IMR-90 (cell line): ENCODE measurements at regions not wholly inside any gene's neighbourhood (a gene's known extent, or its start where the extent isn't known, plus 50 kb on each side); places are given as distances from the start of the nearest gene placed in this dataset.

ENCODE experiments used
- ATAC-seq: fragments of 200-7000 bp; cut with Tn5 transposase; 2 replicates; pipeline ENCODE4 v1.9.1; 2020; ENCODE audit warnings: low read depth, mild to moderate bottlenecking, moderate library complexity
- BruUV-seq: library from RNA; stranded (reverse); fragments of 400-500 nt; replicated peaks from 2 replicates; lab custom pipeline; 2021; lab: Mats Ljungman, UMichigan
- CTCF ChIA-PET: fragments of 300-600 bp; formaldehyde crosslinking; extraction: SDS; loops from one replicate; lab custom pipeline; 2021; ENCODE audit warnings: antibody characterized with exemption; lab: Yijun Ruan, JAX
- POLR2A ChIA-PET: fragments of 300-600 bp; sonication (Branson Sonifier 250); formaldehyde crosslinking; loops from one replicate; lab custom pipeline; 2022; ENCODE audit warnings: antibody characterized with exemption; ENCODE audit not compliant: unreplicated experiment; lab: Charles Lee
- DNase-seq: peaks from one replicate; pipeline ENCODE4 v3.0.0; 2013
- H2AFZ ChIP-seq: replicated peaks from 2 replicates; pipeline ENCODE3; 2013; ENCODE audit warnings: low read length, mild to moderate bottlenecking; ENCODE audit not compliant: poor library complexity
- H2AK5ac ChIP-seq: 2 replicates; pipeline ENCODE4 v1.6.1; 2013; ENCODE audit warnings: low read depth, low read length, inconsistent platforms
- H2AK9ac ChIP-seq: replicated peaks from 2 replicates; pipeline ENCODE3; 2013; ENCODE audit warnings: mild to moderate bottlenecking, low read depth, low read length, moderate library complexity; ENCODE audit not compliant: poor library complexity
- H2BK120ac ChIP-seq: 2 replicates; pipeline ENCODE4 v1.6.1; 2013; ENCODE audit warnings: low read depth, low read length, inconsistent platforms
- H2BK15ac ChIP-seq: 3 replicates; pipeline ENCODE4 v1.6.1; 2013; ENCODE audit warnings: low read depth, low read length, inconsistent platforms
- H2BK20ac ChIP-seq: 2 replicates; pipeline ENCODE4 v1.6.1; 2013; ENCODE audit warnings: low read depth, mild to moderate bottlenecking, inconsistent platforms, low read length, moderate library complexity
- H2BK5ac ChIP-seq: 2 replicates; pipeline ENCODE4 v1.6.1; 2013; ENCODE audit warnings: mild to moderate bottlenecking, low read depth, low read length, inconsistent platforms; ENCODE audit not compliant: poor library complexity, severe bottlenecking
- H3K14ac ChIP-seq: replicated peaks from 2 replicates; pipeline ENCODE4 v1.6.1; 2013; ENCODE audit warnings: low read depth, low read length, inconsistent platforms
- H3K18ac ChIP-seq: 2 replicates; pipeline ENCODE4 v1.6.1; 2013; ENCODE audit warnings: low read depth, low read length, control low read depth
- H3K23ac ChIP-seq: 2 replicates; pipeline ENCODE4 v1.6.1; 2013; ENCODE audit warnings: low read depth, low read length, inconsistent platforms
- H3K27ac ChIP-seq: 2 replicates; pipeline ENCODE4 v1.5.1; 2013; ENCODE audit warnings: mild to moderate bottlenecking, control low read depth, low read length; ENCODE audit not compliant: insufficient read depth
- H3K27me3 ChIP-seq: 2 replicates; pipeline ENCODE4 v1.6.1; 2013; ENCODE audit warnings: low read length; ENCODE audit not compliant: control insufficient read depth, insufficient read depth
- H3K36me3 ChIP-seq: 2 replicates; pipeline ENCODE4 v1.6.1; 2013; ENCODE audit warnings: low read length, mixed read lengths; ENCODE audit not compliant: control insufficient read depth, insufficient read depth
- H3K4ac ChIP-seq: 2 replicates; pipeline ENCODE4 v1.6.1; 2013; ENCODE audit warnings: low read depth, low read length, inconsistent platforms
- H3K4me1 ChIP-seq: 2 replicates; pipeline ENCODE4 v1.6.1; 2013; ENCODE audit warnings: low read length, mixed read lengths; ENCODE audit not compliant: control insufficient read depth, insufficient read depth
- H3K4me2 ChIP-seq: 2 replicates; pipeline ENCODE4 v1.6.1; 2013; ENCODE audit warnings: low read depth, mild to moderate bottlenecking, control low read depth, low read length, moderate library complexity
- H3K4me3 ChIP-seq: 2 replicates; pipeline ENCODE4 v1.5.1; 2013; ENCODE audit warnings: low read depth, mild to moderate bottlenecking, control low read depth, low read length, moderate library complexity; ENCODE audit not compliant: insufficient read depth
- H3K56ac ChIP-seq: 2 replicates; pipeline ENCODE4 v1.6.1; 2013; ENCODE audit warnings: low read length, inconsistent platforms; ENCODE audit not compliant: insufficient read depth; ENCODE audit errors: extremely low read depth
- H3K79me1 ChIP-seq, 2 experiments: 2 replicates each; pipeline ENCODE4 v1.6.1; 2013; ENCODE audit warnings: low read length in 2 of 2, inconsistent platforms in 1 of 2, low read depth in 1 of 2
- H3K9ac ChIP-seq: 2 replicates; pipeline ENCODE4 v1.6.1; 2013; ENCODE audit warnings: low read depth, low read length, control low read depth
- H3K9me1 ChIP-seq: 2 replicates; pipeline ENCODE4 v1.6.1; 2013; ENCODE audit warnings: low read length, inconsistent platforms; ENCODE audit not compliant: insufficient read depth
- H3K9me3 ChIP-seq: 2 replicates; pipeline ENCODE4 v1.6.1; 2013; ENCODE audit warnings: low read length; ENCODE audit not compliant: control insufficient read depth, insufficient read depth
- H4K20me1 ChIP-seq: 2 replicates; pipeline ENCODE4 v1.6.1; 2013; ENCODE audit warnings: low read length, inconsistent platforms; ENCODE audit not compliant: insufficient read depth
- H4K5ac ChIP-seq: 2 replicates; pipeline ENCODE4 v1.6.1; 2013; ENCODE audit warnings: mild to moderate bottlenecking, low read depth, low read length, control low read depth
- H4K8ac ChIP-seq, 2 experiments: 2 replicates each; pipeline ENCODE4 v1.6.1; 2013; ENCODE audit warnings: low read depth in 2 of 2, low read length in 2 of 2, control low read depth in 1 of 2, inconsistent platforms in 1 of 2
- H4K91ac ChIP-seq: 2 replicates; pipeline ENCODE4 v1.6.1; 2013; ENCODE audit warnings: low read depth, low read length, inconsistent platforms; ENCODE audit not compliant: insufficient read depth
- CEBPB ChIP-seq: IDR thresholded peaks from 2 replicates; pipeline ENCODE4 v1.6.1; 2012; ENCODE audit warnings: low read depth, low read length, improper control_type of control experiment
- CHD1 ChIP-seq: IDR thresholded peaks from 2 replicates; pipeline ENCODE4 v1.6.1; 2012; ENCODE audit warnings: low read depth, low read length, improper control_type of control experiment
- MAZ ChIP-seq: IDR thresholded peaks from 2 replicates; pipeline ENCODE4 v1.6.1; 2012; ENCODE audit warnings: low read depth, mild to moderate bottlenecking, low read length, improper control_type of control experiment, moderate library complexity, borderline replicate concordance
- MXI1 ChIP-seq: IDR thresholded peaks from 2 replicates; pipeline ENCODE4 v1.6.1; 2012; ENCODE audit warnings: low read depth, mild to moderate bottlenecking, low read length, moderate library complexity, borderline replicate concordance
- RFX5 ChIP-seq: IDR thresholded peaks from 2 replicates; pipeline ENCODE4 v1.8.0; 2012; ENCODE audit warnings: low read depth, mild to moderate bottlenecking, low read length, moderate library complexity
- SMC3 ChIP-seq: fragments of 150-350 bp; IDR thresholded peaks from 2 replicates; pipeline ENCODE4 v1.6.1; 2016; ENCODE audit warnings: low read depth, mild to moderate bottlenecking, antibody characterized with exemption, low read length, moderate library complexity
- WGBS, 2 experiments: methylation state at CpG; one replicate each; pipeline versions ENCODE4 v1.1.5 to v1.1.7; 2013; ENCODE audit warnings: missing lambda C conversion rate in 2 of 2; ENCODE audit not compliant: insufficient read length in 1 of 2; ENCODE audit errors: extremely low coverage in 2 of 2; 5-methylcytosine and 5-hydroxymethylcytosine counted together
- dilution Hi-C: fragments of 300-500 bp; cut with HindIII; formaldehyde crosslinking; loops from one replicate; pipeline ENCODE4 v1.14.3; 2018; ENCODE audit warnings: low sequenced_read_pairs; ENCODE audit not compliant: unreplicated experiment
- in situ Hi-C: fragments of 300-500 bp; cut with MboI; formaldehyde crosslinking; loops from 3 replicates; pipeline ENCODE4 v1.14.3; 2019; ENCODE audit warnings: low sequenced_read_pairs, inconsistent platforms, mixed read lengths
- intact Hi-C: fragments of 100-400 bp; cut with micrococcal nuclease; formaldehyde crosslinking; loops from 2 replicates; pipeline ENCODE4 v1.10.0; 2022
- TF ChIP-seq, protein P1 (sequence below): conservative IDR thresholded peaks from 2 replicates; pipeline ENCODE4 v1.5.1; 2012; ENCODE audit warnings: mild to moderate bottlenecking, low read depth, low read length, improper control_type of control experiment
- TF ChIP-seq, protein P2 (sequence below): fragments of 150-350 bp; IDR thresholded peaks from 2 replicates; pipeline ENCODE4 v1.6.1; 2016; ENCODE audit warnings: low read depth, mild to moderate bottlenecking, low read length, moderate library complexity, borderline replicate concordance

GRCh38 chr3:110227991-110228390 lies 843.6 kb upstream of the NECTIN3 start:
- 0% methylated on average over 1 of the region's 4 CpGs; no CpG with 5 or more reads in 1 of the 2 experiments for WGBS, 2 experiments
- no peak overlapping the region for H2AFZ ChIP-seq
- no peak for DNase-seq

More at GRCh38 chr3:110227991-110228390, 843.6 kb upstream of the NECTIN3 start:
- TF ChIP-seq, protein P1, sequence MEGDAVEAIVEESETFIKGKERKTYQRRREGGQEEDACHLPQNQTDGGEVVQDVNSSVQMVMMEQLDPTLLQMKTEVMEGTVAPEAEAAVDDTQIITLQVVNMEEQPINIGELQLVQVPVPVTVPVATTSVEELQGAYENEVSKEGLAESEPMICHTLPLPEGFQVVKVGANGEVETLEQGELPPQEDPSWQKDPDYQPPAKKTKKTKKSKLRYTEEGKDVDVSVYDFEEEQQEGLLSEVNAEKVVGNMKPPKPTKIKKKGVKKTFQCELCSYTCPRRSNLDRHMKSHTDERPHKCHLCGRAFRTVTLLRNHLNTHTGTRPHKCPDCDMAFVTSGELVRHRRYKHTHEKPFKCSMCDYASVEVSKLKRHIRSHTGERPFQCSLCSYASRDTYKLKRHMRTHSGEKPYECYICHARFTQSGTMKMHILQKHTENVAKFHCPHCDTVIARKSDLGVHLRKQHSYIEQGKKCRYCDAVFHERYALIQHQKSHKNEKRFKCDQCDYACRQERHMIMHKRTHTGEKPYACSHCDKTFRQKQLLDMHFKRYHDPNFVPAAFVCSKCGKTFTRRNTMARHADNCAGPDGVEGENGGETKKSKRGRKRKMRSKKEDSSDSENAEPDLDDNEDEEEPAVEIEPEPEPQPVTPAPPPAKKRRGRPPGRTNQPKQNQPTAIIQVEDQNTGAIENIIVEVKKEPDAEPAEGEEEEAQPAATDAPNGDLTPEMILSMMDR = no peak
- TF ChIP-seq SMC3 (no peak), RFX5 (no peak), MAZ (no peak), MXI1 (no peak), CEBPB (no peak), CHD1 (no peak)
- TF ChIP-seq, protein P2, sequence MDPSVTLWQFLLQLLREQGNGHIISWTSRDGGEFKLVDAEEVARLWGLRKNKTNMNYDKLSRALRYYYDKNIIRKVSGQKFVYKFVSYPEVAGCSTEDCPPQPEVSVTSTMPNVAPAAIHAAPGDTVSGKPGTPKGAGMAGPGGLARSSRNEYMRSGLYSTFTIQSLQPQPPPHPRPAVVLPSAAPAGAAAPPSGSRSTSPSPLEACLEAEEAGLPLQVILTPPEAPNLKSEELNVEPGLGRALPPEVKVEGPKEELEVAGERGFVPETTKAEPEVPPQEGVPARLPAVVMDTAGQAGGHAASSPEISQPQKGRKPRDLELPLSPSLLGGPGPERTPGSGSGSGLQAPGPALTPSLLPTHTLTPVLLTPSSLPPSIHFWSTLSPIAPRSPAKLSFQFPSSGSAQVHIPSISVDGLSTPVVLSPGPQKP = no peak
- no peaks in the 10 kb centered on the region for H3K9me1 ChIP-seq
- H3K36me3 ChIP-seq = no peaks in the 10 kb centered on the region
- H2BK20ac ChIP-seq = no peak overlapping the region
- no peaks in the 10 kb centered on the region for H3K79me1 ChIP-seq
- no peak overlapping the region for H4K91ac ChIP-seq
- H2BK5ac ChIP-seq = no peak overlapping the region
- POLR2A ChIA-PET = no interaction called here
- no peak overlapping the region for H3K4ac ChIP-seq
- H3K27me3 ChIP-seq = no peaks in the 10 kb centered on the region
- H3K9ac ChIP-seq = no peak overlapping the region
- no peak overlapping the region for H4K8ac ChIP-seq
- no peak overlapping the region for H3K27ac ChIP-seq
- H3K4me1 ChIP-seq = no peaks in the 10 kb centered on the region
- H2BK15ac ChIP-seq = no peak overlapping the region
- dilution Hi-C loops = no loop called here
- no peak overlapping the region for H3K14ac ChIP-seq
- no peak overlapping the region for H2BK120ac ChIP-seq
- no TSS peak for BruUV-seq
- H3K56ac ChIP-seq = no peak overlapping the region
- CTCF ChIA-PET = no interaction called here
- H2AK9ac ChIP-seq = no peak overlapping the region
- intact Hi-C loops = no loop called here
- no peak for ATAC-seq
- H3K23ac ChIP-seq = no peak overlapping the region
- H4K20me1 ChIP-seq = no peaks in the 10 kb centered on the region
- H3K9me3 ChIP-seq = no peaks in the 10 kb centered on the region
- no peak overlapping the region for H3K4me3 ChIP-seq
- H2AK5ac ChIP-seq = no peak overlapping the region
- H3K4me2 ChIP-seq = no peak overlapping the region
- in situ Hi-C loops = no loop called here
- no peak overlapping the region for H4K5ac ChIP-seq
- no peak overlapping the region for H3K18ac ChIP-seq
